ENCODE measurements at regions not wholly inside any gene's neighbourhood (a gene's known extent, or its start where the extent isn't known, plus 50 kb on each side); places are given as distances from the start of the nearest gene placed in this dataset.
"Not testable (repeated sequence)": the region's sequence is repeated elsewhere in the genome, so short reads cannot be mapped to it uniquely, and the experiment has no call there.

GRCh38 chr17:22399037-22399436 lies 706.7 kb downstream of the KCNJ18 start:
- not testable (repeated sequence) for ATAC-seq; H3F3A ChIP-seq (replicated peaks; ENCODE audit: low read depth); H3K4me3 ChIP-seq; H3K4me3 Mint-ChIP-seq; H3K4me1 Mint-ChIP-seq; H3K36me3 Mint-ChIP-seq (ENCODE audit: low read depth); H3K9me2 ChIP-seq (ENCODE audit: insufficient read depth); H3K27me3 Mint-ChIP-seq (ENCODE audit: insufficient read depth, low read depth, poor library complexity); H3K9me3 Mint-ChIP-seq; H2AFZ ChIP-seq; H3K4me2 ChIP-seq; DNase-seq (ENCODE audit: low spot score); H4K20me1 ChIP-seq (replicated peaks; ENCODE audit: insufficient read depth); H3K79me2 ChIP-seq (replicated peaks; ENCODE audit: insufficient read depth); H3K36me3 ChIP-seq (ENCODE audit: insufficient read depth); H3K27ac ChIP-seq (ENCODE audit: low read depth); H3K27ac Mint-ChIP-seq; H3K4me1 ChIP-seq (ENCODE audit: insufficient read depth); H3K27me3 ChIP-seq (ENCODE audit: insufficient read depth)

GRCh38 chr17:22405080-22405479 lies 712.8 kb downstream of the KCNJ18 start:
- peaks cover 18% of the 10 kb centered on the region for H3K9me3 Mint-ChIP-seq
- H3K4me3 Mint-ChIP-seq; H3K36me3 ChIP-seq (ENCODE audit: insufficient read depth); H3K4me3 ChIP-seq; H3F3A ChIP-seq (replicated peaks; ENCODE audit: low read depth); H3K27ac Mint-ChIP-seq; H3K4me2 ChIP-seq; ATAC-seq; H3K9me2 ChIP-seq (ENCODE audit: insufficient read depth); DNase-seq (ENCODE audit: low spot score); H3K27ac ChIP-seq (ENCODE audit: low read depth); H2AFZ ChIP-seq; H3K27me3 ChIP-seq (ENCODE audit: insufficient read depth); H3K79me2 ChIP-seq (replicated peaks; ENCODE audit: insufficient read depth); H4K20me1 ChIP-seq (replicated peaks; ENCODE audit: insufficient read depth); H3K4me1 ChIP-seq (ENCODE audit: insufficient read depth); H3K4me1 Mint-ChIP-seq; H3K27me3 Mint-ChIP-seq (ENCODE audit: insufficient read depth, low read depth, poor library complexity); H3K36me3 Mint-ChIP-seq (ENCODE audit: low read depth): not testable (repeated sequence)

DNA sequence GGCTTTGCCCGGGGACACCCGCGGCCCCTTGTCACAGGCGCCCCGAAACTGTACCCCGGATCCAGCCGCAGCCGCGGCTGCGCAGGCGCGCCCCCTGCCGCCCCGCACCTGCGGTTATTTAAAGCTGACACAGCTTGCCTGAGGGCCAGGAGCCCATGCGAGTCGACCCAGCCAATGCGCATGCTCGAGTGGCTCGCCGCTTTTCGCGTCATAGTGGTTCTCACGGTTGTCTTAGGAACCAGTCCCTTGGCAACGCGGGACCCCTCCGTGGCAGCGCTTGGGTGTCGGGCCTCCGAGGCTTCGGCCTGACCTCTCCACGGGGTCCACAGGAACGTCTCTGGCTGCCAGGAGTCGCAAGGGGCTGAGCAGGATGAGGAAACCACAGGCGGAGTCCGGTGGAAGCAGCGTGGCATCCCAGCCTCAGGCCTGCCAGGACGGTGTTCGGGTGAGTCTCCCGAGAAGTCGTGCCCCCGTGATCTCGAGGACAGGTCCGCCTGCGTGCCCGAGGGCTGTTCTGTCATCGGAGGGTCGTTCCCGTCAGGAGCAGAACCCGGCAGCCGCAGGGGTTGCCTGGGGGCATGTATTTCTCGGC lies 716.9 kb downstream of the KCNJ18 start:
- peaks cover 15% of the 10 kb centered on the region for H3K27me3 Mint-ChIP-seq (ENCODE audit: insufficient read depth, low read depth, poor library complexity)
- no peak for DNase-seq (ENCODE audit: low spot score)
- H3K27me3 ChIP-seq (ENCODE audit: insufficient read depth): no peaks in the 10 kb centered on the region
- H3K79me2 ChIP-seq (replicated peaks; ENCODE audit: insufficient read depth): no peaks in the 10 kb centered on the region
- no peak overlapping the region for H2AFZ ChIP-seq
- H3K4me3 Mint-ChIP-seq: no peak overlapping the region
- no peaks in the 10 kb centered on the region for H3K9me2 ChIP-seq (ENCODE audit: insufficient read depth)
- no peaks in the 10 kb centered on the region for H3K4me1 Mint-ChIP-seq
- no peaks in the 10 kb centered on the region for H3K36me3 ChIP-seq (ENCODE audit: insufficient read depth)
- no peak overlapping the region for H3K4me2 ChIP-seq
- no peaks in the 10 kb centered on the region for H3K4me1 ChIP-seq (ENCODE audit: insufficient read depth)
- ATAC-seq: no peak
- peaks cover 36% of the 10 kb centered on the region for H3K36me3 Mint-ChIP-seq (ENCODE audit: low read depth)
- H3K27ac ChIP-seq (ENCODE audit: low read depth): no peak overlapping the region
- no peaks in the 10 kb centered on the region for H3F3A ChIP-seq (replicated peaks; ENCODE audit: low read depth)
- no peak overlapping the region for H3K4me3 ChIP-seq
- no peaks in the 10 kb centered on the region for H4K20me1 ChIP-seq (replicated peaks; ENCODE audit: insufficient read depth)
- H3K27ac Mint-ChIP-seq: no peak overlapping the region
- H3K9me3 Mint-ChIP-seq: peaks cover 57% of the 10 kb centered on the region
- no peak for TF ChIP-seq REST (IDR thresholded peaks at IDR 0.05; ENCODE audit: unreplicated experiment)
- TF ChIP-seq CREB1 (CRISPR knock-in tag; IDR thresholded peaks at IDR 0.05; ENCODE audit: low read depth): no peak
- no peak for TF ChIP-seq CTCF (conservative IDR thresholded peaks at IDR 0.05; ENCODE audit: low read depth in 2 of 2)
- no peak for TF ChIP-seq ZNF331 (CRISPR knock-in tag; IDR thresholded peaks at IDR 0.05; ENCODE audit: low read depth)
- TF ChIP-seq, protein P1, sequence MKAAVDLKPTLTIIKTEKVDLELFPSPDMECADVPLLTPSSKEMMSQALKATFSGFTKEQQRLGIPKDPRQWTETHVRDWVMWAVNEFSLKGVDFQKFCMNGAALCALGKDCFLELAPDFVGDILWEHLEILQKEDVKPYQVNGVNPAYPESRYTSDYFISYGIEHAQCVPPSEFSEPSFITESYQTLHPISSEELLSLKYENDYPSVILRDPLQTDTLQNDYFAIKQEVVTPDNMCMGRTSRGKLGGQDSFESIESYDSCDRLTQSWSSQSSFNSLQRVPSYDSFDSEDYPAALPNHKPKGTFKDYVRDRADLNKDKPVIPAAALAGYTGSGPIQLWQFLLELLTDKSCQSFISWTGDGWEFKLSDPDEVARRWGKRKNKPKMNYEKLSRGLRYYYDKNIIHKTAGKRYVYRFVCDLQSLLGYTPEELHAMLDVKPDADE (IDR thresholded peaks at IDR 0.05): no peak
- no peak for TF ChIP-seq EZH2phosphoT487 (IDR thresholded peaks at IDR 0.05; ENCODE audit: unreplicated experiment)
- TF ChIP-seq ZNF114 (CRISPR knock-in tag; IDR thresholded peaks at IDR 0.05): no peak
